RCC 7860 (cell line): ENCODE measurements at regions not wholly inside any gene's neighbourhood (a gene's known extent, or its start where the extent isn't known, plus 50 kb on each side); places are given as distances from the start of the nearest gene placed in this dataset.

Experiments
- DNase-seq: peaks from one replicate; pipeline ENCODE4 v3.0.0-alpha.2; 2015; ENCODE audit warnings: low spot score
- FAIRE-seq: peaks from 2 replicates; lab custom pipeline; 2012; peaks lifted over from hg19 to GRCh38; lab: Jason Lieb, UNC

- no peak for DNase-seq
- no peak for FAIRE-seq
Observed at GRCh38 chr13:57087006-57087405, 53.7 kb upstream of the PRR20A start.
